Loucy (cell line): ENCODE measurements at regions not wholly inside any gene's neighbourhood (a gene's known extent, or its start where the extent isn't known, plus 50 kb on each side); places are given as distances from the start of the nearest gene placed in this dataset.
"Not testable (repeated sequence)": the region's sequence is repeated elsewhere in the genome, so short reads cannot be mapped to it uniquely, and the experiment has no call there.

ENCODE experiments used
- H2AFZ ChIP-seq: fragments of 200-600 bp; sonication (generic); 2 replicates; pipeline ENCODE4 v1.6.0; 2016; ENCODE audit warnings: antibody characterized with exemption, mild to moderate bottlenecking, low read length, moderate library complexity
- H3F3A ChIP-seq: fragments of 200-600 bp; 2 replicates; pipeline ENCODE4 v1.6.0; 2016; ENCODE audit warnings: antibody characterized with exemption, low read depth, mild to moderate bottlenecking
- H3K27me3 ChIP-seq: fragments of 200-600 bp; sonication (generic); 2 replicates; pipeline ENCODE4 v1.6.1; 2014; ENCODE audit warnings: low read length, mild to moderate bottlenecking; ENCODE audit not compliant: insufficient read depth, poor library complexity, severe bottlenecking
- H3K36me3 ChIP-seq: fragments of 200-600 bp; sonication (generic); 2 replicates; pipeline ENCODE4 v1.6.1; 2016; ENCODE audit warnings: low read length; ENCODE audit not compliant: insufficient read depth
- H3K4me1 ChIP-seq: fragments of 200-600 bp; sonication (generic); 2 replicates; pipeline ENCODE4 v1.5.1; 2014; ENCODE audit warnings: low read length, mild to moderate bottlenecking; ENCODE audit not compliant: insufficient read depth, poor library complexity, severe bottlenecking
- H3K4me2 ChIP-seq: fragments of 200-600 bp; sonication (generic); 2 replicates; pipeline ENCODE4 v1.6.0; 2014; ENCODE audit warnings: antibody characterized with exemption, low read length, low read depth, mild to moderate bottlenecking; ENCODE audit not compliant: poor library complexity, severe bottlenecking
- H3K4me3 ChIP-seq: fragments of 200-600 bp; sonication (generic); 2 replicates; pipeline ENCODE4 v1.5.1; 2014; ENCODE audit warnings: low read length, mild to moderate bottlenecking, mixed read lengths; ENCODE audit not compliant: poor library complexity, severe bottlenecking
- H3K79me2 ChIP-seq: fragments of 200-600 bp; sonication (generic); 2 replicates; pipeline ENCODE4 v1.6.1; 2014; ENCODE audit warnings: low read length; ENCODE audit not compliant: insufficient read depth
- H3K9ac ChIP-seq: fragments of 200-600 bp; sonication (generic); 2 replicates; pipeline ENCODE4 v1.6.0; 2014; ENCODE audit warnings: mild to moderate bottlenecking, low read depth, low read length, moderate library complexity; ENCODE audit not compliant: poor library complexity, severe bottlenecking
- H3K9me2 ChIP-seq: fragments of 200-600 bp; sonication (generic); replicated peaks from 2 replicates; pipeline ENCODE4 v1.6.1; 2016; ENCODE audit warnings: low read depth, low read length, mixed read lengths
- H3K9me3 ChIP-seq: fragments of 200-600 bp; sonication (generic); 2 replicates; pipeline ENCODE4 v1.6.1; 2014; ENCODE audit warnings: mild to moderate bottlenecking, antibody characterized with exemption, low read length, low read depth; ENCODE audit not compliant: insufficient read depth
- H4K20me1 ChIP-seq: fragments of 200-600 bp; sonication (generic); 2 replicates; pipeline ENCODE4 v1.6.0; 2014; ENCODE audit warnings: antibody characterized with exemption, low read length, mild to moderate bottlenecking; ENCODE audit not compliant: insufficient read depth, poor library complexity, severe bottlenecking
- CTCF ChIP-seq: fragments of 200-600 bp; sonication (generic); conservative IDR thresholded peaks from 2 replicates; pipeline ENCODE4 v1.5.1; 2014; ENCODE audit warnings: mild to moderate bottlenecking, antibody characterized with exemption, low read length
- EZH2phosphoT487 ChIP-seq: fragments of 200-600 bp; IDR thresholded peaks from 2 replicates; pipeline ENCODE4 v1.6.1; 2018; ENCODE audit warnings: antibody characterized with exemption, mild to moderate bottlenecking, moderate library complexity, borderline replicate concordance

DNA sequence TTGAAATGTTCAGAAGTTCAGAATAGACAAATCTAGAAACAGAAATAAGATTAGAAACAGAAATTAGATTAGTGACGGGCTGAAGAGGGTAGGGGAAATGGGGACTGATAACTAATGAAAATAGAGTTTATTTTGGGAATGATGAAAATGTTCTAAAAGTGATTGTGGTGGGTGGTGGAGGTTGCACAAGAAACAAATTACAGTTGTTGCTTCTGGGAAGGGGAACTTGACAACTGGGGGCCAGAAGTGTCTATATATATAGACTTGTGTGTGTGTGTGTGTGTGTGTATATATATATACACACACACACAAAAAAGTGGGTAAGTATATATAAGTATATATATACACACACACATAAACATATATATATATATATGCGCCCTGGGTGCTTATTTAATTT lies 86.5 kb upstream of the RREB1 start:
- no peaks in the 10 kb centered on the region for H3K4me1 ChIP-seq
- no peak overlapping the region for H3K4me2 ChIP-seq
- no peaks in the 10 kb centered on the region for H4K20me1 ChIP-seq
- no peaks in the 10 kb centered on the region for H3F3A ChIP-seq
- no peak overlapping the region for H3K4me3 ChIP-seq
- no peaks in the 10 kb centered on the region for H3K79me2 ChIP-seq
- H3K9me2 ChIP-seq, result no peaks in the 10 kb centered on the region
- no peak overlapping the region for H3K9ac ChIP-seq
- no peaks in the 10 kb centered on the region for H3K27me3 ChIP-seq
- no peaks in the 10 kb centered on the region for H3K9me3 ChIP-seq
- H3K36me3 ChIP-seq, result no peaks in the 10 kb centered on the region
- TF ChIP-seq EZH2phosphoT487, result no peak
- no peak for TF ChIP-seq CTCF
- H2AFZ ChIP-seq, result no peak overlapping the region

DNA sequence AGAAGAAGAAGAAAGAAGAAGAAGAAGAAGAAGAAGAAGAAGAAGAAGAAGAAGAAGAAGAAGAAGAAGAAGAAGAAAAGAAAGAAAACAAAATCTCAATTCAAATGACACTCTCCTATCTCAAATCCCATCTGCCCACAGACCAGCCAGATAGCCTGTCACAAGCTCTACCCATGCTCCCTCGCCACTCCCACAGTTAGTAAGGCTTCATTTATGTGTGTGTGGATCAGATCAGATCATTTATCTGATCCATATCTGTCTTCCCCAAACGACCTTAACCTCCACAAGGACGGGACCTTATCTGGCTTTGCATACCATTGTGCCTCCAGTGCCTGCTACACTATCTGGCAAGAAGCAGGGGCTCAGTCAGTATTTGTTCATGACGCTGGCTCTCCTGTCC lies 81.9 kb upstream of the RREB1 start:
- no peaks in the 10 kb centered on the region for H3K9me2 ChIP-seq
- no peaks in the 10 kb centered on the region for H3K27me3 ChIP-seq
- no peak for TF ChIP-seq CTCF
- TF ChIP-seq EZH2phosphoT487, result no peak
- H3K79me2 ChIP-seq, result no peaks in the 10 kb centered on the region
- H4K20me1 ChIP-seq, result no peaks in the 10 kb centered on the region
- no peak overlapping the region for H2AFZ ChIP-seq
- no peaks in the 10 kb centered on the region for H3K36me3 ChIP-seq
- no peaks in the 10 kb centered on the region for H3K4me1 ChIP-seq
- no peak overlapping the region for H3K9ac ChIP-seq
- H3K9me3 ChIP-seq, result no peaks in the 10 kb centered on the region
- H3K4me3 ChIP-seq, result no peak overlapping the region
- H3F3A ChIP-seq, result no peaks in the 10 kb centered on the region
- H3K4me2 ChIP-seq, result no peak overlapping the region

- H2AFZ ChIP-seq, result not testable (repeated sequence)
Observed at GRCh38 chr6:7028963-7029362, 78.8 kb upstream of the RREB1 start.

DNA sequence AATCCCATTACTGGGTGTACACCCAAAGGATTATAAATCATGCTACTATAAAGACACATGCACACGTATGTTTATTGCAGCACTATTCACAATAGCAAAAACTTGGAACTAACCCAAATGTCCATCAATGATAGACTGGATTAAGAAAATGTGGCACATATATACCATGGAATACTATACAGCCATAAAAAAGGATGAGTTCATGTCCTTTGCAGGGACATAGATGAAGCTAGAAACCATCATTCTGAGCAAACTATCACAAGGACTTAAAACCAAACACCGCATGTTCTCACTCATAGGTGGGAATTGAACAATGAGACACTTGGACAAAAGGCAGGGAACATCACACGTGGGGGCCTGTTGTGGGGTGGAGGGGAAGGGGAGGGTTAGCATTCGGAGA lies 76.8 kb upstream of the RREB1 start:
- not testable (repeated sequence) for H3K4me3 ChIP-seq, H3K79me2 ChIP-seq, H3K36me3 ChIP-seq, H3K4me2 ChIP-seq, H3K4me1 ChIP-seq, H3K9ac ChIP-seq, H4K20me1 ChIP-seq, H3K9me2 ChIP-seq, H3K27me3 ChIP-seq, H2AFZ ChIP-seq, H3F3A ChIP-seq, H3K9me3 ChIP-seq

More at GRCh38 chr6:7028963-7029362, 78.8 kb upstream of the RREB1 start:
- H3K36me3 ChIP-seq, H3K4me1 ChIP-seq, H4K20me1 ChIP-seq, H3K4me2 ChIP-seq, H3K79me2 ChIP-seq, H3K9me2 ChIP-seq, H3K4me3 ChIP-seq, H3K9ac ChIP-seq, H3K9me3 ChIP-seq, H3K27me3 ChIP-seq, H3F3A ChIP-seq: not testable (repeated sequence)
